ENCODE measurements at regions not wholly inside any gene's neighbourhood (a gene's known extent, or its start where the extent isn't known, plus 50 kb on each side); places are given as distances from the start of the nearest gene placed in this dataset.

DNA sequence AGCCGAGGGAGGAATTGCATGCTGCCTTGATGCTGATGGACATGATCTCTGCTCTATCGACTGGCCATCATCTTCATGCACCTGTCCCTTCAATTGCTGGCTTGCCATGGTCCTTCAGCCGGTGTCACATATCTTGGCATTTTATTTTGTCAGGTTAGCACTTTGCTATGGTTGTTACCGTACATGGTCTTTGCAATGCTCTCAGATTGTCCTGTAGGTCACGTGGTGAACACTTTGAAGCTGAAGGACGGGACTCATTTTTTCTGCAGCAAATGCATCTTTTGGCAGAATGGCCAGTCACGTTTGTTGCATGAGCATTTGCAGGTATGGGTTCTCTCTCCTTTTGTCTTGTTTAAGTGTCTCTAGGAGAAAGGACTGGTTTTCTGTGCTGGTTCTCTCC, 326.8 kb upstream of the SHH start:
- Histone ChIP-seq H2BK20ac (ENCODE audit: low read depth, low read length) (no peak overlapping the region), H2BK5ac (ENCODE audit: low read depth, low read length, poor library complexity, severe bottlenecking) (no peak overlapping the region), H2AFZ (replicated peaks; ENCODE audit: low read length, poor library complexity) (no peak overlapping the region), H3K56ac (ENCODE audit: extremely low read depth, insufficient read depth, low read length) (no peak overlapping the region), H3K18ac (ENCODE audit: low read depth, low read length) (no peak overlapping the region), H4K91ac (ENCODE audit: insufficient read depth, low read depth, low read length) (no peak overlapping the region), H3K4me3 (ENCODE audit: insufficient read depth, low read depth, low read length) (no peak overlapping the region), H3K36me3 (ENCODE audit: control insufficient read depth, insufficient read depth, low read length) (no peaks in the 10 kb centered on the region), H4K8ac (ENCODE audit: low read depth in 2 of 2, low read length in 2 of 2) (no peak overlapping the region), H3K4me1 (ENCODE audit: control insufficient read depth, insufficient read depth, low read length) (no peaks in the 10 kb centered on the region), H3K4ac (ENCODE audit: low read depth, low read length) (no peak overlapping the region), H3K9me1 (ENCODE audit: insufficient read depth, low read length) (no peaks in the 10 kb centered on the region), H3K4me2 (ENCODE audit: low read depth, low read length) (no peak overlapping the region), H3K79me1 (ENCODE audit: low read depth in 1 of 2, low read length in 2 of 2) (no peaks in the 10 kb centered on the region), H4K20me1 (ENCODE audit: insufficient read depth, low read length) (no peaks in the 10 kb centered on the region), H2AK9ac (replicated peaks; ENCODE audit: low read depth, low read length, poor library complexity) (no peak overlapping the region), H3K27me3 (ENCODE audit: control insufficient read depth, insufficient read depth, low read length) (no peaks in the 10 kb centered on the region), H3K14ac (replicated peaks; ENCODE audit: low read depth, low read length) (no peak overlapping the region), H2BK120ac (ENCODE audit: low read depth, low read length) (no peak overlapping the region), H3K9me3 (ENCODE audit: control insufficient read depth, insufficient read depth, low read length) (peaks cover 37% of the 10 kb centered on the region), H2BK15ac (ENCODE audit: low read depth, low read length) (no peak overlapping the region), H4K5ac (ENCODE audit: low read depth, low read length) (no peak overlapping the region), H3K9ac (ENCODE audit: low read depth, low read length) (no peak overlapping the region), H3K23ac (ENCODE audit: low read depth, low read length) (no peak overlapping the region), H3K27ac (ENCODE audit: insufficient read depth, low read length) (no peak overlapping the region), H2AK5ac (ENCODE audit: low read depth, low read length) (no peak overlapping the region)
- ATAC-seq (ENCODE audit: low read depth): no peak
- WGBS, 2 experiments (ENCODE audit: extremely low coverage in 2 of 2, insufficient read length in 1 of 2): 50% methylated on average over 1 of the region's 7 CpGs; no CpG with 5 or more reads in 1 of the 2 experiments
- in situ Hi-C loops (cut with MboI; ENCODE audit: low sequenced_read_pairs) (no loop called here), intact Hi-C loops (cut with micrococcal nuclease) (loop anchor here (5.0 kb wide), 1 partner anchor 93 kb away; no protein-coding TSS in a partner anchor), dilution Hi-C loops (cut with HindIII; ENCODE audit: low sequenced_read_pairs, unreplicated experiment) (no loop called here)
- ChIA-PET POLR2A (ENCODE audit: unreplicated experiment) (no interaction called here), CTCF (no interaction called here)
- no TSS peak for BruUV-seq (replicated peaks)
- no peak for DNase-seq
- TF ChIP-seq USF2 (IDR thresholded peaks at IDR 0.05; ENCODE audit: low read depth, low read length) (no peak), SMC3 (IDR thresholded peaks at IDR 0.05; ENCODE audit: low read depth, low read length) (no peak), RAD21 (IDR thresholded peaks at IDR 0.05; ENCODE audit: low read length) (no peak), BHLHE40 (IDR thresholded peaks at IDR 0.05; ENCODE audit: low read depth, low read length) (no peak), POLR2A (IDR thresholded peaks at IDR 0.05; ENCODE audit: low read depth, low read length) (no peak), MAFK (IDR thresholded peaks at IDR 0.05; ENCODE audit: low read depth, low read length) (no peak), ELK1 (IDR thresholded peaks at IDR 0.05; ENCODE audit: borderline replicate concordance, low read depth, low read length) (no peak), FOS (IDR thresholded peaks at IDR 0.05; ENCODE audit: low read depth, low read length) (no peak), RFX5 (IDR thresholded peaks at IDR 0.05; ENCODE audit: low read depth, low read length) (no peak), CHD1 (IDR thresholded peaks at IDR 0.05; ENCODE audit: low read depth, low read length) (no peak)
- TF ChIP-seq, protein P1, sequence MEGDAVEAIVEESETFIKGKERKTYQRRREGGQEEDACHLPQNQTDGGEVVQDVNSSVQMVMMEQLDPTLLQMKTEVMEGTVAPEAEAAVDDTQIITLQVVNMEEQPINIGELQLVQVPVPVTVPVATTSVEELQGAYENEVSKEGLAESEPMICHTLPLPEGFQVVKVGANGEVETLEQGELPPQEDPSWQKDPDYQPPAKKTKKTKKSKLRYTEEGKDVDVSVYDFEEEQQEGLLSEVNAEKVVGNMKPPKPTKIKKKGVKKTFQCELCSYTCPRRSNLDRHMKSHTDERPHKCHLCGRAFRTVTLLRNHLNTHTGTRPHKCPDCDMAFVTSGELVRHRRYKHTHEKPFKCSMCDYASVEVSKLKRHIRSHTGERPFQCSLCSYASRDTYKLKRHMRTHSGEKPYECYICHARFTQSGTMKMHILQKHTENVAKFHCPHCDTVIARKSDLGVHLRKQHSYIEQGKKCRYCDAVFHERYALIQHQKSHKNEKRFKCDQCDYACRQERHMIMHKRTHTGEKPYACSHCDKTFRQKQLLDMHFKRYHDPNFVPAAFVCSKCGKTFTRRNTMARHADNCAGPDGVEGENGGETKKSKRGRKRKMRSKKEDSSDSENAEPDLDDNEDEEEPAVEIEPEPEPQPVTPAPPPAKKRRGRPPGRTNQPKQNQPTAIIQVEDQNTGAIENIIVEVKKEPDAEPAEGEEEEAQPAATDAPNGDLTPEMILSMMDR (conservative IDR thresholded peaks at IDR 0.05; ENCODE audit: low read depth, low read length): no peak
